GM12878 (cell line): ENCODE measurements at regions not wholly inside any gene's neighbourhood (a gene's known extent, or its start where the extent isn't known, plus 50 kb on each side); places are given as distances from the start of the nearest gene placed in this dataset.

Experiments used
- CREM ChIP-seq: IDR thresholded peaks from 2 replicates; pipeline ENCODE4 v1.6.1; 2014; ENCODE audit warnings: antibody characterized with exemption, low read depth
- EP300 ChIP-seq, 2 experiments: fragments of 150-350 bp in 1 of 2; IDR thresholded peaks; 2 replicates each; pipeline ENCODE4 v1.6.1; 2011 to 2012; ENCODE audit warnings: low read depth in 2 of 2, low read length in 2 of 2, borderline replicate concordance in 1 of 2, improper control_type of control experiment in 1 of 2, inconsistent platforms in 1 of 2; ENCODE audit not compliant: control insufficient read depth in 1 of 2
- ESRRA ChIP-seq: IDR thresholded peaks from 2 replicates; pipeline ENCODE4 v1.6.1; 2012; ENCODE audit warnings: mild to moderate bottlenecking, low read length, improper control_type of control experiment
- FOXK2 ChIP-seq: fragments of 450-650 bp; IDR thresholded peaks from 2 replicates; pipeline ENCODE4 v1.6.1; 2017; ENCODE audit warnings: mild to moderate bottlenecking, moderate library complexity
- GABPA ChIP-seq: IDR thresholded peaks from 2 replicates; pipeline ENCODE4 v1.6.1; 2014; ENCODE audit warnings: antibody characterized with exemption, low read depth, mild to moderate bottlenecking, inconsistent platforms
- POLR2AphosphoS2 ChIP-seq: IDR thresholded peaks from 2 replicates; pipeline ENCODE4 v1.6.1; 2011; ENCODE audit warnings: low read depth, mild to moderate bottlenecking, low read length, improper control_type of control experiment, moderate library complexity
- POLR2AphosphoS5 ChIP-seq: IDR thresholded peaks from 2 replicates; pipeline ENCODE4 v1.6.1; 2011; ENCODE audit warnings: mild to moderate bottlenecking, low read length, inconsistent platforms
- SMC3 ChIP-seq: IDR thresholded peaks from 2 replicates; pipeline ENCODE4 v1.6.1; 2011; ENCODE audit warnings: low read length, improper control_type of control experiment, borderline replicate concordance
- SP1 ChIP-seq: IDR thresholded peaks from one replicate; pipeline ENCODE4 v1.6.1; 2011; ENCODE audit warnings: low read depth, low read length
- SPI1 ChIP-seq: IDR thresholded peaks from 2 replicates; pipeline ENCODE4 v1.6.1; 2011; ENCODE audit warnings: low read depth, mild to moderate bottlenecking, low read length, moderate library complexity, borderline replicate concordance; ENCODE audit not compliant: insufficient read depth
- ZNF274 ChIP-seq: IDR thresholded peaks from one replicate; pipeline ENCODE4 v1.8.0; 2011; ENCODE audit not compliant: insufficient read length, insufficient read depth
- TF ChIP-seq, protein P1 (sequence below), 3 experiments: IDR thresholded peaks in 2 of 3; conservative IDR thresholded peaks in 1 of 3; 2 replicates each; pipeline ENCODE4 v1.5.1; 2011; ENCODE audit warnings: low read depth in 3 of 3, low read length in 3 of 3, mild to moderate bottlenecking in 3 of 3, control low read depth in 2 of 3, moderate library complexity in 2 of 3, inconsistent platforms in 1 of 3, mixed read lengths in 1 of 3; ENCODE audit not compliant: control insufficient read depth in 2 of 3, insufficient read depth in 1 of 3; ENCODE audit errors: extremely low read depth in 1 of 3
- TF ChIP-seq, protein P2 (sequence below): fragments of 450-650 bp; formaldehyde crosslinking; IDR thresholded peaks from 2 replicates; pipeline ENCODE4 v1.4.0; 2022; ENCODE audit warnings: mild to moderate bottlenecking, moderate library complexity

DNA sequence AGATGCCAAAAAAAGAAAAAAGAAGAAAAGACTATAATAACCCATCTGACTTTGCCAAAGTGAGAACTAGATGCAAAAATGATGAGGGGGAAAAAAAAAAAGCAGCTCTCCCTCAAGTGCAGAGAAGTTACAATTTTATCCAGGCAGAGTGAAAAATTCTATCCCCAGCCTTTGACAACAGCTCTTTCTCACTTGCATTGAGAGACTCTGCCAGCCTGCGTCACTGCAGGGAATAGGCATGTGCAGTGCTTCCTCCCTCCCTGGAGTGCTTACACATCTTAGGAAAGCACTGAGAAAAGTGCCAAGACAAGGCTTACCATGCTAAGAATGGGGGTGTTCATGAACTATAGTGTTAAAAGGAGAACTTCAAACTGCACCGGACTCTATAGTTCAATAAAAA is 418.6 kb upstream of the TYRP1 start:
- TF ChIP-seq, protein P1, sequence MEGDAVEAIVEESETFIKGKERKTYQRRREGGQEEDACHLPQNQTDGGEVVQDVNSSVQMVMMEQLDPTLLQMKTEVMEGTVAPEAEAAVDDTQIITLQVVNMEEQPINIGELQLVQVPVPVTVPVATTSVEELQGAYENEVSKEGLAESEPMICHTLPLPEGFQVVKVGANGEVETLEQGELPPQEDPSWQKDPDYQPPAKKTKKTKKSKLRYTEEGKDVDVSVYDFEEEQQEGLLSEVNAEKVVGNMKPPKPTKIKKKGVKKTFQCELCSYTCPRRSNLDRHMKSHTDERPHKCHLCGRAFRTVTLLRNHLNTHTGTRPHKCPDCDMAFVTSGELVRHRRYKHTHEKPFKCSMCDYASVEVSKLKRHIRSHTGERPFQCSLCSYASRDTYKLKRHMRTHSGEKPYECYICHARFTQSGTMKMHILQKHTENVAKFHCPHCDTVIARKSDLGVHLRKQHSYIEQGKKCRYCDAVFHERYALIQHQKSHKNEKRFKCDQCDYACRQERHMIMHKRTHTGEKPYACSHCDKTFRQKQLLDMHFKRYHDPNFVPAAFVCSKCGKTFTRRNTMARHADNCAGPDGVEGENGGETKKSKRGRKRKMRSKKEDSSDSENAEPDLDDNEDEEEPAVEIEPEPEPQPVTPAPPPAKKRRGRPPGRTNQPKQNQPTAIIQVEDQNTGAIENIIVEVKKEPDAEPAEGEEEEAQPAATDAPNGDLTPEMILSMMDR (IDR thresholded peaks at IDR 0.05 in 2 of 3, conservative IDR thresholded peaks at IDR 0.05 in 1 of 3; ENCODE audit: control insufficient read depth in 2 of 3, extremely low read depth in 1 of 3, insufficient read depth in 1 of 3, low read depth in 3 of 3, low read length in 3 of 3), result no peak
- TF ChIP-seq CREM (no peak), SMC3 (no peak), POLR2AphosphoS2 (no peak), SP1 (no peak), ESRRA (no peak), POLR2AphosphoS5 (no peak), EP300 (IDR thresholded peaks at IDR 0.05; ENCODE audit: borderline replicate concordance in 1 of 2, control insufficient read depth in 1 of 2, low read depth in 2 of 2, low read length in 2 of 2) (no peak), ZNF274 (no peak), FOXK2 (no peak), SPI1 (no peak), GABPA (no peak)
- TF ChIP-seq, protein P2, sequence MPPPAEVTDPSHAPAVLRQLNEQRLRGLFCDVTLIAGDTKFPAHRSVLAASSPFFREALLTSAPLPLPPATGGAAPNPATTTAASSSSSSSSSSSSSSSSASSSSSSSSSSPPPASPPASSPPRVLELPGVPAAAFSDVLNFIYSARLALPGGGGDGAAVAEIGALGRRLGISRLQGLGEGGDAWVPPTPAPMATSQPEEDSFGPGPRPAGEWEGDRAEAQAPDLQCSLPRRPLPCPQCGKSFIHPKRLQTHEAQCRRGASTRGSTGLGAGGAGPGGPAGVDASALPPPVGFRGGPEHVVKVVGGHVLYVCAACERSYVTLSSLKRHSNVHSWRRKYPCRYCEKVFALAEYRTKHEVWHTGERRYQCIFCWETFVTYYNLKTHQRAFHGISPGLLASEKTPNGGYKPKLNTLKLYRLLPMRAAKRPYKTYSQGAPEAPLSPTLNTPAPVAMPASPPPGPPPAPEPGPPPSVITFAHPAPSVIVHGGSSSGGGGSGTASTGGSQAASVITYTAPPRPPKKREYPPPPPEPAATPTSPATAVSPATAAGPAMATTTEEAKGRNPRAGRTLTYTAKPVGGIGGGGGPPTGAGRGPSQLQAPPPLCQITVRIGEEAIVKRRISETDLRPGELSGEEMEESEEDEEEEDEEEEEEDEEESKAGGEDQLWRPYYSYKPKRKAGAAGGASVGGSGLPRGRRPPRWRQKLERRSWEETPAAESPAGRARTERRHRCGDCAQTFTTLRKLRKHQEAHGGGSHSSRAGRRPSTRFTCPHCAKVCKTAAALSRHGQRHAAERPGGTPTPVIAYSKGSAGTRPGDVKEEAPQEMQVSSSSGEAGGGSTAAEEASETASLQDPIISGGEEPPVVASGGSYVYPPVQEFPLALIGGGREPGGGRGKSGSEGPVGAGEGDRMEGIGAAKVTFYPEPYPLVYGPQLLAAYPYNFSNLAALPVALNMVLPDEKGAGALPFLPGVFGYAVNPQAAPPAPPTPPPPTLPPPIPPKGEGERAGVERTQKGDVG, result no peak
